HG03558 (cell line): ENCODE measurements at regions not wholly inside any gene's neighbourhood (a gene's known extent, or its start where the extent isn't known, plus 50 kb on each side); places are given as distances from the start of the nearest gene placed in this dataset.
"Not testable (repeated sequence)": the region's sequence is repeated elsewhere in the genome, so short reads cannot be mapped to it uniquely, and the experiment has no call there.

ENCODE experiments used
- ATAC-seq: cut with Tn5 transposase; IDR thresholded peaks from one replicate; pipeline ENCODE4 v1.9.1; 2021; ENCODE audit warnings: moderate number of reproducible peaks; ENCODE audit not compliant: unreplicated experiment; ENCODE audit errors: extremely low read depth

- no peak for ATAC-seq
Observed at GRCh38 chr12:94819011-94819410, 168.7 kb upstream of the TMCC3 start.

GRCh38 chr12:94817695-94818075 lies 167.3 kb upstream of the TMCC3 start:
- ATAC-seq, result no peak

- not testable (repeated sequence) for ATAC-seq
Observed at GRCh38 chr12:94817201-94817600, 166.8 kb upstream of the TMCC3 start.

- not testable (repeated sequence) for ATAC-seq
Observed at GRCh38 chr12:94816746-94817145, 166.4 kb upstream of the TMCC3 start.

- no peak for ATAC-seq
Observed at GRCh38 chr12:94815958-94816357, 165.6 kb upstream of the TMCC3 start.

GRCh38 chr12:94815450-94815849 lies 165.1 kb upstream of the TMCC3 start:
- ATAC-seq, result no peak

- ATAC-seq, result no peak
Observed at GRCh38 chr12:94813314-94813713, 163.0 kb upstream of the TMCC3 start.

GRCh38 chr12:94812345-94812744 lies 162.0 kb upstream of the TMCC3 start:
- no peak for ATAC-seq

- ATAC-seq, result no peak
Observed at GRCh38 chr12:94811611-94812010, 161.3 kb upstream of the TMCC3 start.

- ATAC-seq, result no peak
Observed at GRCh38 chr12:94807951-94808350, 157.6 kb upstream of the TMCC3 start.

- no peak for ATAC-seq
Observed at GRCh38 chr12:94806617-94807016, 156.3 kb upstream of the TMCC3 start.

GRCh38 chr12:94805749-94806529 lies 155.6 kb upstream of the TMCC3 start:
- ATAC-seq, result no peak

GRCh38 chr12:94803939-94804338 lies 153.6 kb upstream of the TMCC3 start:
- ATAC-seq, result no peak

GRCh38 chr12:94802796-94803195 lies 152.4 kb upstream of the TMCC3 start:
- ATAC-seq, result no peak

- ATAC-seq, result no peak
Observed at GRCh38 chr12:94801745-94802144, 151.4 kb upstream of the TMCC3 start.

GRCh38 chr12:94799136-94799535 lies 148.8 kb upstream of the TMCC3 start:
- ATAC-seq, result no peak

- ATAC-seq, result no peak
Observed at GRCh38 chr12:94798113-94798512, 147.8 kb upstream of the TMCC3 start.

GRCh38 chr12:94795520-94795919 lies 145.2 kb upstream of the TMCC3 start:
- ATAC-seq, result no peak

GRCh38 chr12:94795044-94795443 lies 144.7 kb upstream of the TMCC3 start:
- ATAC-seq, result no peak

- no peak for ATAC-seq
Observed at GRCh38 chr12:94793191-94793595, 142.8 kb upstream of the TMCC3 start.

GRCh38 chr12:94792693-94793092 lies 142.3 kb upstream of the TMCC3 start:
- ATAC-seq, result no peak

GRCh38 chr12:94791933-94792332 lies 141.6 kb upstream of the TMCC3 start:
- no peak for ATAC-seq
